HG03442 (cell line): ENCODE measurements at regions not wholly inside any gene's neighbourhood (a gene's known extent, or its start where the extent isn't known, plus 50 kb on each side); places are given as distances from the start of the nearest gene placed in this dataset.

Source experiments
- ATAC-seq: cut with Tn5 transposase; IDR thresholded peaks from one replicate; pipeline ENCODE4 v1.9.1; 2021; ENCODE audit warnings: mild to moderate bottlenecking, moderate library complexity; ENCODE audit not compliant: unreplicated experiment

- no peak for ATAC-seq
Measured at GRCh38 chr5:169356811-169357210, 55.9 kb upstream of the SLIT3 start.

- ATAC-seq, result no peak
Measured at GRCh38 chr5:169356181-169356580, 55.2 kb upstream of the SLIT3 start.

- ATAC-seq, result no peak
Measured at GRCh38 chr5:169354921-169355320, 54.0 kb upstream of the SLIT3 start.

GRCh38 chr5:169354263-169354662 is 53.3 kb upstream of the SLIT3 start:
- no peak for ATAC-seq

GRCh38 chr5:169352901-169353300 is 52.0 kb upstream of the SLIT3 start:
- ATAC-seq, result no peak

GRCh38 chr5:169351721-169352120 is 50.8 kb upstream of the SLIT3 start:
- no peak for ATAC-seq

- ATAC-seq, result no peak
Measured at GRCh38 chr5:169350759-169351240, 49.9 kb upstream of the SLIT3 start.
